GM12878 (cell line): ENCODE measurements at regions not wholly inside any gene's neighbourhood (a gene's known extent, or its start where the extent isn't known, plus 50 kb on each side); places are given as distances from the start of the nearest gene placed in this dataset.

ENCODE experiments used
- ATAC-seq: fragments of 200-7000 bp; cut with Tn5 transposase; 3 replicates; pipeline ENCODE4 v1.9.1; 2020; ENCODE audit warnings: mild to moderate bottlenecking, moderate library complexity
- BruUV-seq: library from RNA; stranded (reverse); fragments of 400-500 nt; replicated peaks from 2 replicates; lab custom pipeline; 2021; lab: Mats Ljungman, UMichigan
- CTCF ChIA-PET: fragments of 300-600 bp; sonication (Branson Sonifier 250); formaldehyde crosslinking; extraction: SDS; loops from one replicate; lab custom pipeline; 2021; ENCODE audit warnings: inconsistent platforms; lab: Yijun Ruan, JAX
- POLR2A ChIA-PET: fragments of 350-600 bp; formaldehyde crosslinking; extraction: SDS; loops from one replicate; lab custom pipeline; 2021; ENCODE audit warnings: inconsistent platforms; lab: Charles Lee
- RAD21 ChIA-PET: fragments of 300-600 bp; sonication (Branson Sonifier 250); formaldehyde crosslinking; loops from one replicate; lab custom pipeline; 2023; ENCODE audit warnings: antibody characterized with exemption; ENCODE audit not compliant: unreplicated experiment; lab: Charles Lee
- SMC1A ChIA-PET: fragments of 300-600 bp; sonication (Branson Sonifier 250); formaldehyde crosslinking; loops from one replicate; lab custom pipeline; 2023; ENCODE audit not compliant: unreplicated experiment, uncharacterized antibody; lab: Charles Lee
- DNase-seq: peaks from one replicate; pipeline ENCODE4 v3.0.0-alpha.2; 2011; ENCODE audit warnings: low read depth, low spot score
- FAIRE-seq: peaks from 3 replicates; lab custom pipeline; 2011; peaks lifted over from hg19 to GRCh38; lab: Jason Lieb, UNC
- H2AFZ ChIP-seq: 2 replicates; pipeline ENCODE4 v1.6.0; 2011; ENCODE audit warnings: low read depth, low read length, control low read depth; ENCODE audit not compliant: control insufficient read depth
- H3K27ac ChIP-seq: 2 replicates; pipeline ENCODE4 v1.5.1; 2011; ENCODE audit warnings: control low read depth; ENCODE audit not compliant: control insufficient read depth, insufficient read depth
- H3K27me3 ChIP-seq, 2 experiments: replicated peaks in 1 of 2; 2 replicates each; pipeline versions ENCODE4 v1.6.0 to v1.6.1; 2011; ENCODE audit warnings: low read length in 1 of 2; ENCODE audit not compliant: control insufficient read depth in 2 of 2, insufficient read depth in 2 of 2
- H3K36me3 ChIP-seq, 2 experiments: 2 replicates each; pipeline ENCODE4 v1.5.1; 2011; ENCODE audit warnings: low read length in 1 of 2; ENCODE audit not compliant: control insufficient read depth in 2 of 2, insufficient read depth in 2 of 2
- H3K4me1 ChIP-seq: 2 replicates; pipeline ENCODE4 v1.6.1; 2011; ENCODE audit warnings: mild to moderate bottlenecking, low read length, moderate library complexity, mixed read lengths; ENCODE audit not compliant: control insufficient read depth, insufficient read depth
- H3K4me2 ChIP-seq: 2 replicates; pipeline ENCODE4 v1.6.0; 2011; ENCODE audit warnings: control low read depth; ENCODE audit not compliant: control insufficient read depth, insufficient read depth
- H3K4me3 ChIP-seq: fragments of 200-600 bp; sonication (generic); 2 replicates; pipeline ENCODE4 v1.5.1; 2016
- H3K79me2 ChIP-seq: 2 replicates; pipeline ENCODE4 v1.6.0; 2011; ENCODE audit warnings: low read length; ENCODE audit not compliant: control insufficient read depth, insufficient read depth
- H3K9ac ChIP-seq: 2 replicates; pipeline ENCODE4 v1.8.0; 2011; ENCODE audit warnings: low read length, control low read depth, mixed read lengths; ENCODE audit not compliant: control insufficient read depth, insufficient read depth
- H3K9me3 ChIP-seq: replicated peaks from 3 replicates; pipeline ENCODE4 v1.5.1; 2011; ENCODE audit warnings: mild to moderate bottlenecking, low read length; ENCODE audit not compliant: control insufficient read depth, insufficient read depth
- H4K20me1 ChIP-seq: 2 replicates; pipeline ENCODE4 v1.6.0; 2011; ENCODE audit not compliant: control insufficient read depth, insufficient read depth
- BCL3 ChIP-seq: IDR thresholded peaks from 2 replicates; pipeline ENCODE4 v1.6.1; 2011; ENCODE audit warnings: borderline replicate concordance, low read depth, mild to moderate bottlenecking, moderate library complexity, low read length; ENCODE audit not compliant: insufficient read depth, poor library complexity, severe bottlenecking
- EED ChIP-seq: sonication (generic); IDR thresholded peaks from 2 replicates; pipeline ENCODE4 v1.6.1; 2016; ENCODE audit warnings: antibody characterized with exemption, low read depth
- ELK1 ChIP-seq: IDR thresholded peaks from 2 replicates; pipeline ENCODE4 v1.6.1; 2012; ENCODE audit warnings: low read depth, low read length, improper control_type of control experiment
- ESRRA ChIP-seq: IDR thresholded peaks from 2 replicates; pipeline ENCODE4 v1.6.1; 2012; ENCODE audit warnings: mild to moderate bottlenecking, low read length, improper control_type of control experiment
- HCFC1 ChIP-seq: fragments of 150-350 bp; IDR thresholded peaks from 2 replicates; pipeline ENCODE4 v1.6.1; 2014; ENCODE audit warnings: low read length
- IRF5 ChIP-seq: fragments of 450-650 bp; IDR thresholded peaks from 2 replicates; pipeline ENCODE4 v1.6.1; 2017; ENCODE audit warnings: borderline replicate concordance
- JUND ChIP-seq: IDR thresholded peaks from 2 replicates; pipeline ENCODE4 v1.6.1; 2012; ENCODE audit warnings: low read depth, mild to moderate bottlenecking, low read length, improper control_type of control experiment, moderate library complexity
- NFIC ChIP-seq: IDR thresholded peaks from 2 replicates; pipeline ENCODE4 v1.6.1; 2012; ENCODE audit warnings: low read depth, mild to moderate bottlenecking, inconsistent platforms, low read length, moderate library complexity
- NR2C1 ChIP-seq: fragments of 450-650 bp; IDR thresholded peaks from 2 replicates; pipeline ENCODE4 v1.6.1; 2017; ENCODE audit warnings: antibody characterized with exemption, mild to moderate bottlenecking, moderate library complexity
- POU2F2 ChIP-seq: IDR thresholded peaks from 3 replicates; pipeline ENCODE4 v1.6.1; 2011; ENCODE audit warnings: low read depth, mild to moderate bottlenecking, low read length, borderline replicate concordance
- RAD51 ChIP-seq: fragments of 450-650 bp; IDR thresholded peaks from 2 replicates; pipeline ENCODE4 v1.6.1; 2016; ENCODE audit warnings: moderate library complexity, mild to moderate bottlenecking, inconsistent platforms
- RFX5 ChIP-seq: IDR thresholded peaks from 2 replicates; pipeline ENCODE4 v1.6.1; 2011; ENCODE audit warnings: low read depth, low read length, improper control_type of control experiment
- SRF ChIP-seq, 2 experiments: IDR thresholded peaks; 2 replicates each; pipeline ENCODE4 v1.6.1; 2011; ENCODE audit warnings: low read depth in 2 of 2, low read length in 2 of 2, mild to moderate bottlenecking in 1 of 2, moderate library complexity in 1 of 2
- STAT3 ChIP-seq: IDR thresholded peaks from 2 replicates; pipeline ENCODE4 v1.6.1; 2011; ENCODE audit warnings: low read depth, low read length, improper control_type of control experiment
- SUPT20H ChIP-seq: IDR thresholded peaks from 2 replicates; pipeline ENCODE4 v1.6.1; 2011; ENCODE audit warnings: low read depth, mild to moderate bottlenecking, low read length, moderate library complexity, borderline replicate concordance; ENCODE audit not compliant: control insufficient read depth
- ZZZ3 ChIP-seq: IDR thresholded peaks from 2 replicates; pipeline ENCODE4 v1.6.1; 2011; ENCODE audit warnings: low read depth; ENCODE audit not compliant: control insufficient read depth, insufficient read length
- WGBS: methylation state at CpG from one replicate; pipeline ENCODE4 v1.1.6; 2016; ENCODE audit warnings: low lambda C conversion rate; ENCODE audit not compliant: insufficient replicate concordance, insufficient coverage; ENCODE audit errors: missing lambda C conversion rate; 5-methylcytosine and 5-hydroxymethylcytosine counted together
- in situ Hi-C: fragments of 300-500 bp; cut with MboI; formaldehyde crosslinking; loops from 9 replicates; pipeline ENCODE4 v1.14.3; 2018; ENCODE audit warnings: mixed read lengths
- intact Hi-C: fragments of 100-400 bp; cut with micrococcal nuclease; formaldehyde crosslinking; loops from one replicate; pipeline ENCODE4 v1.14.2; 2022; ENCODE audit not compliant: unreplicated experiment

- FAIRE-seq, result no peak
These were observed 317.9 kb upstream of the TSHZ3 start for GRCh38 chr19:31667106-31667505.

More at GRCh38 chr19:31667106-31667505, 317.9 kb upstream of the TSHZ3 start:
- no peak for ATAC-seq
- no peak overlapping the region for H3K4me3 ChIP-seq
- ChIA-PET CTCF (interaction anchor here (0.7 kb wide), 1 partner anchor 22 kb away, joined by 3 read pairs; no protein-coding TSS in a partner anchor), SMC1A (no interaction called here)
- WGBS, result 17% methylated on average over 4 of the region's 4 CpGs
- H3K4me2 ChIP-seq, result no peak overlapping the region
- no peaks in the 10 kb centered on the region for H3K4me1 ChIP-seq
- H2AFZ ChIP-seq, result no peak overlapping the region
- no peaks in the 10 kb centered on the region; the same call in 2 of the 3 replicates for H3K9me3 ChIP-seq
- H3K9ac ChIP-seq, result no peak overlapping the region
- no peaks in the 10 kb centered on the region for H3K27me3 ChIP-seq
- intact Hi-C loops, result no loop called here
- in situ Hi-C loops, result no loop called here
- H3K79me2 ChIP-seq, result no peaks in the 10 kb centered on the region
- no peaks in the 10 kb centered on the region for H3K36me3 ChIP-seq
- no peak overlapping the region for H3K27ac ChIP-seq
- no peak for TF ChIP-seq RAD51
- TF ChIP-seq SUPT20H, result no peak
- no peak for TF ChIP-seq HCFC1
- no peak for TF ChIP-seq ELK1
- no peak for TF ChIP-seq NR2C1
- TF ChIP-seq STAT3, result no peak
- no peak for TF ChIP-seq JUND
- no peak for TF ChIP-seq ZZZ3
- no peak for TF ChIP-seq EED
- TF ChIP-seq ESRRA, result no peak
- TF ChIP-seq NFIC, result no peak
- TF ChIP-seq RFX5, result no peak
- TF ChIP-seq POU2F2, result no peak
- TF ChIP-seq IRF5, result no peak
- no peak for TF ChIP-seq BCL3
- no peak for TF ChIP-seq SRF (IDR thresholded peaks at IDR 0.05; ENCODE audit: low read depth in 2 of 2, low read length in 2 of 2)
- TF ChIP-seq, all 136 proteins: peak for 0
- DNase-seq, result no peak
- no peaks in the 10 kb centered on the region for H4K20me1 ChIP-seq
- ChIA-PET RAD21 (no interaction called here), POLR2A (no interaction called here)
- BruUV-seq, result no TSS peak
